Posterior cingulate gyrus (tissue), 11 donors: ENCODE measurements at regions not wholly inside any gene's neighbourhood (a gene's known extent, or its start where the extent isn't known, plus 50 kb on each side); places are given as distances from the start of the nearest gene placed in this dataset.
A peak's percentile ranks its signal among the peaks of the same experiment; 100 is the strongest.

Source experiments
- DNase-seq, 10 donors: peaks; one replicate each; pipeline versions ENCODE4 v3.0.0 to v3.0.0-alpha.2; 2020 to 2021; ENCODE audit warnings: mixed read lengths in 3 of 10
- intact Hi-C: fragments of 100-400 bp; cut with DNase I; formaldehyde crosslinking; loops from one replicate; pipeline ENCODE4 v1.15.1; 2023

GRCh38 chr2:181185421-181185820, 205.0 kb downstream of the UBE2E3 start:
- intact Hi-C loops = no loop called here
- no peak for DNase-seq

GRCh38 chr2:181185948-181186347, 205.5 kb downstream of the UBE2E3 start:
- no peak for DNase-seq
- intact Hi-C loops = no loop called here

- intact Hi-C loops = no loop called here
- no peak for DNase-seq
Observed at GRCh38 chr2:181188605-181189004, 208.2 kb downstream of the UBE2E3 start.

GRCh38 chr2:181189951-181190350, 209.5 kb downstream of the UBE2E3 start:
- intact Hi-C loops = no loop called here
- no peak for DNase-seq

- no peak for DNase-seq
- intact Hi-C loops = no loop called here
Observed at GRCh38 chr2:181190711-181191110, 210.3 kb downstream of the UBE2E3 start.

GRCh38 chr2:181193550-181193949, 213.1 kb downstream of the UBE2E3 start:
- intact Hi-C loops = no loop called here
- no peak for DNase-seq

GRCh38 chr2:181196401-181196800, 216.0 kb downstream of the UBE2E3 start:
- no peak for DNase-seq
- intact Hi-C loops = no loop called here

- no peak for DNase-seq
- intact Hi-C loops = no loop called here
Observed at GRCh38 chr2:181197140-181197760, 216.8 kb downstream of the UBE2E3 start.

GRCh38 chr2:181198183-181198864, 217.9 kb downstream of the UBE2E3 start:
- DNase-seq = no peak
- intact Hi-C loops = no loop called here

- intact Hi-C loops = no loop called here
Observed at GRCh38 chr2:181203412-181203811, 223.0 kb downstream of the UBE2E3 start.

GRCh38 chr2:181203916-181204315, 223.5 kb downstream of the UBE2E3 start:
- intact Hi-C loops = no loop called here
- no peak for DNase-seq

More at GRCh38 chr2:181203412-181203811, 223.0 kb downstream of the UBE2E3 start:
- no peak for DNase-seq

- intact Hi-C loops = no loop called here
Observed at GRCh38 chr2:181218401-181218821, 238.0 kb downstream of the UBE2E3 start.

GRCh38 chr2:181223234-181223633, 234.0 kb upstream of the ITGA4 start:
- DNase-seq = no peak
- intact Hi-C loops = no loop called here

More at GRCh38 chr2:181218401-181218821, 238.0 kb downstream of the UBE2E3 start:
- peak in 1 of 10 donors; percentile 35 for DNase-seq

- DNase-seq = no peak
- intact Hi-C loops = no loop called here
Observed at GRCh38 chr2:181224866-181225265, 232.3 kb upstream of the ITGA4 start.

- intact Hi-C loops = no loop called here
Observed at GRCh38 chr2:181228661-181229060, 228.5 kb upstream of the ITGA4 start.

GRCh38 chr2:181231151-181231550, 226.0 kb upstream of the ITGA4 start:
- intact Hi-C loops = no loop called here
- DNase-seq = peak in 1 of 10 donors; percentile 49

More at GRCh38 chr2:181228661-181229060, 228.5 kb upstream of the ITGA4 start:
- no peak for DNase-seq

GRCh38 chr2:181231886-181232621, 225.1 kb upstream of the ITGA4 start:
- intact Hi-C loops = no loop called here
- DNase-seq = no peak

GRCh38 chr2:181234487-181234891, 222.7 kb upstream of the ITGA4 start:
- intact Hi-C loops = no loop called here
- no peak for DNase-seq

GRCh38 chr2:181235011-181235410, 222.2 kb upstream of the ITGA4 start:
- no peak for DNase-seq
- intact Hi-C loops = no loop called here

GRCh38 chr2:181235683-181236459, 221.3 kb upstream of the ITGA4 start:
- intact Hi-C loops = no loop called here
- no peak for DNase-seq
